Stimulated activated CD8-positive, alpha-beta memory T cell treated with anti-CD3 and anti-CD28 coated beads, Interleukin-15, amount 100 ng/mL, for 24 hours (primary cell): ENCODE measurements at regions not wholly inside any gene's neighbourhood (a gene's known extent, or its start where the extent isn't known, plus 50 kb on each side); places are given as distances from the start of the nearest gene placed in this dataset.

Experiments
- DNase-seq: peaks from one replicate; pipeline ENCODE4 v3.0.0-alpha.2; 2020; ENCODE audit warnings: low read depth

- no peak for DNase-seq
Measured at GRCh38 chr3:14337828-14338227, 64.6 kb upstream of the SLC6A6 start.

- no peak for DNase-seq
Measured at GRCh38 chr3:14338242-14338641, 64.2 kb upstream of the SLC6A6 start.

DNA sequence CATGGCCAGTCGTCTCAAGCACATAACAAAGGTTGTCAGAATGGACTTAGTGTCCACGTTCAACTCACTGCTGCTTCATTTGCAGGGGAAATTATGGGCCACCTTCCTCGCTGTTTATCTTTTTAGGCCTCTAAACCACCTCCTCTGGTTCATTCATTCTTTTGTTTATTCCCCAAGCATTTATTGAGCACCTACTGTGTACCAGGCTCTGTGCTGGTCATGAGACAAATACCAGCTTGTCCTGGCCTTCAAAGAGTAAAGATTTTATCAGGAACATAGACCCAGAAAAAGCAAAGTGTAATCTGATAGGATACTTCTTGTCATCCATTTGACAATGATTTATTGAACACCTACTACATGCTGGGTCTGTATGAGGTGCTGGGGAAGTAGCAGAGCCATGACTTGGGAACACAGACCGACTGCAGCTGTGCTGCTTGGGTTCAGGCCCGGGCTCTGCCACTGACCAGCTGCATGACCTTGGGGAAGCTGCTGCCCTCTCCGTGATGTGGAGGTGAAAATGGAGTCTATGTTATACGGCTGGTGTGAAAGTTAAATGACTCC lies 63.4 kb upstream of the SLC6A6 start:
- no peak for DNase-seq

GRCh38 chr3:14340960-14341708 lies 61.3 kb upstream of the SLC6A6 start:
- no peak for DNase-seq

DNA sequence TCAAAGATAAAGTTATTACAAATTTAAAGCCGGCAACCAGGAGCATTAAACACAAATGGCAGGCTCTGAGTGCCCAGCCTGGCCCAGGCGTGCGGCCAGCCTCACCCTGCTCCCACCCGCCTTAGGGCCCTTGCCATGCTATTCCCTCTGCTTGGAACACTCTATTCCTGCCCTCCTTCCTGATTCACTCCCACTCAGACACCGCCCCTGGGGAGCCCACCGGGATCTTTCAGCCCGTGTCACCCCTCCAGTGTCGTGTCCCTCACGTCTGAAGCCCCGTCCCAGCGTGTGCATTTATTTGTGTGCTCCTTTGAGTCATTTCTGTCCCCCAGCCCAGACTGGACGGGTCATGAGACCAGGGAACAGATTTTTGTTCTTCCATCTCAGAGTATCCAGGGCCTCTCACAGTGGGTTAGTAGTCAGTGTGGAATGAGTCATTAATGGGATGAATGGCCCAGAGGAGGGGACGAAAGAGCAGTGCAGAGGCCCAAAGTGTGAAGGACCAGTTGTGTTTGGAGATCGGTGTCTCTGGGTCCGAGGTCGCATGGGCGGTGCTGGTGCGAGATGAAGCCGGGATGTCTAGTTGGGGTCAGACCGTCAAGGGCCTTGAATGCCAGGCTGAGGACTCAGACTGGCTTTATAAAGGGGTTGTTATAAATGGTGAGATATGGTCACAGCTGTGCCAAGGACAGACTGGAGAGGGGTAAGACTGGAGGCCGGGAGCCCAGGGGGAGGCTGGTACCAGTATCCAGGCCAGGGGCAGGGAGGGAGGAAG lies 58.9 kb upstream of the SLC6A6 start:
- no peak for DNase-seq

DNA sequence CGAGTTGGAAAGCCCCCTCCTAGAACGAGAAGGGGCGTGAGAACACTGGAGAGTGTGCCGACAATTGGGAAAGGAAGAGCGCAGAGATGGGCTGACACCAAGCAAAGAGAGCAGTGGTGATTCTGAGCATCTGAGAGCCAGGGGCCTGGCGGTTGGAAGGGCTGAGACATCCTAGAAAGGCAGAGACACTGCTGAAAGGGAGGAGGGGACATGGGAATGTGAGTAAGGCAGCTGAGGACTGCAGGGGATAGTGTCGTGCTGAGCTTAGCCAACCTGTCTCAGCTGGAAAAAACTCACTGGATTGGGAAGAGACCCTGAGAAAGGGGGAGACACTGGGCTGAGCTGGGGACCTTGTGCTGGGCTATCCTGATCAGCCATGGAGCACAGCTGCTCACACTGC lies 58.1 kb upstream of the SLC6A6 start:
- DNase-seq, result no peak

GRCh38 chr3:14345496-14346150 lies 56.8 kb upstream of the SLC6A6 start:
- no peak for DNase-seq

DNA sequence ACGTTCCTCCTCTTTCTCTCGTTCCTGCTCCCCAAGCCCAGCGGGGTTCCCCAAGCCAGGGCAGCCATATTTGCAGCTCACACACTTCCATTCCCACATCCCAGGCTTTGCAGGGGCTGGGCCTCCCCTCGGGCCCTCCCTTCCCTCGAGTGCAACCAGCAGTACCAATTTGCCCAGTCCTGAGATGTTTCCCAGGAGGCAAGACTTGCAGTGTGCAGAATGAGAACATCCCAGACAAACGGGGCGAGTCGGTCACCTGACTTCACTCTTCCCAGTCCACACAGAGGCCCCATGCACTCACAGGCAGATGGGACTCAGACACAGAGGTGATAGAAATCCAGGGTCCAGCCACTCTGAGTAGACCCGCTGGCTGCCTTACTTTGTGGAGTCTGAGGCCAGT lies 56.2 kb upstream of the SLC6A6 start:
- no peak for DNase-seq

DNA sequence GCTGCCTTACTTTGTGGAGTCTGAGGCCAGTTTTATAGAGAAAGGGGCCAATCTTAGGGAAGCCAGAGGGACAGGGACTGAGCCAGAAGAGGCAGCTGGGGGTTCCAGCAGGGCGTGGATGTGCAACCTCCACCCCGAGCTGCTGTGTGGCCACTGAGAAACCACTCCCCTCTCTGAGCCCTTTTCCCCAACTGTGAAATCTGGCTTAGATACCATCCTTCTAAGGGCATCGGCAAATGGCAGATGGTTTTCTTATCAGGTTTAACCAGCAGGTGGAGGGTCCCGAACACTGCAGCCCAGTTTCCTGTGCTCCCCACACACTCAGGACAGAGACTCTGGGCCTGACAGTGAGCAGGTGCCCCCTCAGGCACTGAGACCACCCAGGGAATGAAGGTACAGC lies 55.8 kb upstream of the SLC6A6 start:
- DNase-seq, result no peak

GRCh38 chr3:14347110-14347509 lies 55.3 kb upstream of the SLC6A6 start:
- no peak for DNase-seq

DNA sequence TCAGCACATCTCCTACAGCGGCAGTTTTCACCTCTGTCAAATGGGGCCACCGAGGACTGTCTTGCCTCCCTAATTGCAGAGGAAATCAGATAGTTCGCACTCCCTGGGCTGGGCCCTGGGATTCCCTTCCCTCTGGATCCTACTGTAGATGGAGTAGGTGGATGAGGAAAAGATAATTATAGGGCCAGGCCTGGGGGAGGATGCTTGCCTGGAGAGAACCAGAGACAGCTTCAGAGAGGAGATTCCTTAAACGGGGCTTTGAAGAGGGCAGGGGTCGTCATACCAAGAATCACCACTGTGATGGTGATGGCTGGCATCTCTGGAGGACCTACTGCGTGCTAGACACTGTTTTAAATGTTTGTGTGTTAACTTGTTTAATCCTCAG lies 50.8 kb upstream of the SLC6A6 start:
- no peak for DNase-seq

DNA sequence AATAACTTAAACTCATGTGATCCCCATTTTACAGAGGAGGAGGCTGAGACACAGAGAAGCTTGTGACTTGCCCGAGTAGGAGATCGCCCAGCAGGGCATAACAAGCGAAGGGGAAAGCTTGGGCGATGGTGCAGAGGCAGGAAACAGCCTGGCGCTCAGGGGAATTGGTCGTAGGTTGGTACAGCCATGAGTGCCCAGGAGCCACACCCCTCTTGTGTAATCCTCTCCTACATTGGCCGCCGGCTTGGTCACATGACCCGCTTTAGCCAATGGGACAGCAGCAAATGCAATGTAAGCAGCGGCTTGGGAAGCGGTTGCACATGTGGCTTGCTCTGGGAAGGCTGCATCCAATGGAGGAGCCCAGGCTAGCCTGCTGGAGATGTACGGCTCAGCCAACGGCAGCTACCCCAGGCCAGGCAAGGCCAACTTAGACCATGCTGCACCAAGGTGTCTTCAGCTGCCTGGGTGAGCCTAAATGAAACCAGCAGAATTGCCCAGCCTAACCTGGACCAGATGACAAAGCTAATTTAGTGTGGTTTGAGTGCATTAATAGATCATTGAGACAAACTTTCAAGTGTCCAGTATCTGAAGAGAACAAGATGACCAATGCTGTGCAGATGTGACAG lies 50.3 kb upstream of the SLC6A6 start:
- DNase-seq, result no peak
